NCI-H1105 (cell line): ENCODE measurements at regions not wholly inside any gene's neighbourhood (a gene's known extent, or its start where the extent isn't known, plus 50 kb on each side); places are given as distances from the start of the nearest gene placed in this dataset.

Source experiments
- DNase-seq: peaks from one replicate; lab custom pipeline; 2025; lab: John Stamatoyannopoulos, UW

DNA sequence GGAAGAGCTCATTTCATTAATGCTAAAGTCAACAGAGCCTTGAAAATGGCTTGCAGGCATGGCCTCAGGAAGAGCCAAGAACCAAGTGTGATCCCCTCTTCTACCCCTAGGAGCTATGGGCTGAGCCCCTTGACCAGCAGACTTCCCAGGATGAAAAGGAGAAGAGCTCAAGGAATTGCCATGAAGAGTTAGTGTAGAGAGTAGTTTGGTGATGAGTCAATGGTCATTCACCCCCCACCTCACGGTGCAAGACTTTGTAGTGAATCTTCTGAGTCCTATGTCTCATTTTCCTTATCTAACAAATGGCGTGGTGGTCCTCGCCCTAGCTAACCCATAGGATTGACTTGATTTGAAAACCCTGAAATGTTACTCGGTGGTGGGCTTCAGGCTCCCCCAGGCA, 422.4 kb upstream of the CADM1 start:
- no peak for DNase-seq

DNA sequence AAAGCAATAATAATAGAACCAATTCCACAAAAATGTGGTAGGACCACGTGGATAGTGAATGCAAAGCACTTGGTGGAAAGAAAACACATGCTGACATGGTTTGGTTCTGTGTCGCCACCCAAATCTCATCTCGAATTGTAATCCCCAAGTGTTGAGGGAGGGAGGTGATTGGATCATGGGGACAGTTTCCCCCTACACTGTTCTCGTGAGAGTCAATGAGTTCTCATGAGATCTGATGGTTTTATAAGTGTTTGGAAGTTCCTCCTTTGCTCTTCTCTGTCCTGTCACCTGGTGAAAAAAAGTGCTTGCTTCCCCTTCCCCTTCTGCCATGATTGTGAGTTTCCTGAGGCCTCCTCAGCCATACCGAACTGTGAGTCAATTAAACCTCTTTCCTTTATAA, 421.9 kb upstream of the CADM1 start:
- DNase-seq, result no peak

DNA sequence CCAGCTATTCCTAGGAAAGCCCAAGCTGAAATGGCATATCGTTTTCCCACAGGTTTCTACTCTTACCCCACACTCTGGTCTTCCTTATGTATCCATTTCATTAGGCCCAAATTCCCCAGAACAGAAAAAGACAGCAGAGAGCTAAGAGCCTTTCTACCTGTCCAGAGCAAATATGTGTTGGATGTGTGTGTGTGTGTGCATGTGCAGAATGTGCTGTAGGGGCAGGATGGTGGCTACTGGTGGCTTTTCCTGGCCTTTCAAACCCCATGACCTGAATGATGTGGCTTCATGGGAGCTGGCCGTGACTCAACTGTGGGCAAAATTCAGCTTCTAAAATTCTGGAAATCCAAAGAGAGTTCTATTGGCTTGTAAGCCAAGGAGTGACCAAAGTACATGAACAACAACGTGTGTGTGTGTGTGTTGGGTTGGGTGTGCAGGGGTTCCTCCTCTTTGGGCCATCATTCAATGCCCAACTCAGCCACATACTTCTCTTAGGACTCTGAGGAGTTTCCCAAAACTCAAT, 421.4 kb upstream of the CADM1 start:
- no peak for DNase-seq

DNA sequence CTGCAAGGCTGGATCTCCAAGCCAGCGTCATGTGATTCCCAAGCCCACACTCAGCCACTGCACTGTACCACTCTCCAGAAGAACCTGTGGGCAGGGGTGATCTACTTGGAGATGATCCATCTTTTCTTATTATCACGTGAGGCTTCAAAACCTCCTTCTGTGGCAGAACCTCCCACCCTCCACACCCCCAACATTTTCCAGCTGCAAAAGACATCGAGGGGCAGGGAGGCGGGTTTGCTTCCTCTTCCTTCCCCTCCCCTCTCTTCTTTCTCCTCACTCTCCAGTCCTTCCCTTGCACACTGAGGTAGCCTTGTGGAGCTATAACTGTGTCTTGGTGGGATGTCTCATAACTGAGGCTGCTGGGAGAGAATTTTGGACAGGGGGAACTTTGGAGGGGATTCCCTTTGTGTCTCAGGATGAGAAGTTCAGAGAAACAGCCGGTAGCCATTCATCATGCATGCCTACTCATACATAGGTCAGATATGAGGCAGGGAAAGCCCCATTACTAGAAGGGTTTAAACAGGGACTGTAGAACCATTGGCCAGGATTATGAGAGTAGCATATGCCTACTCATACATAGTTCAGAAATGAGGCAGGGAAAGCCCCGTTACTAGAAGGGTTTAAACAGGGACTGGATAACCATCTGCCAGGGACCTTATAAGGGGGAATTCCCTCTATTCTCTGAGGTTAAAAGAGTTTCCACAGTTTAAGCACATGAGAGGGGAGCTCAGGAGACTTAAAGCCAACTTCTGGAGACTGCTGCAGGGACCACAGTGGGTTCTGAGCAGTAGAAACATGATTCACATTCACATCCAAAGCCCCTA, 420.7 kb upstream of the CADM1 start:
- no peak for DNase-seq

DNA sequence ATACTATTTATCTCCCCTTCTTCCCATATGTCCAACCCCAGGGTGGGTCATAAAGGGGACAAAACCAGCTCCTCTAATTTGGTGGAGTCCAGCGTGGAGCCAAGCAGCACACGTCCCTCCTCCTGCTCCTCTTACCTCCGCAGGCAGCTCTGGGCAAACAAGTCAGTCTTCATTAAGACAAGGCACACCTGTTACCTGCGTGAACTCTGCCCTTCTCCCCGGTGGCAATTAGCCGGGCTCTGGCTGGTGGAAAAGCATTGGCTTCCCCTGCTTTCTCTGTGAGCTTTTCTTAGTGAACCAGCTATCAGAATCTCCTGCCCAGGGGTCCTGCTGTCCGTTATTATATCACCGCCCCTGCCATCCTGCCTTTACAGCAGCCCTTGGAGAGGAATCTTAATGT, 418.7 kb upstream of the CADM1 start:
- DNase-seq, result no peak

DNA sequence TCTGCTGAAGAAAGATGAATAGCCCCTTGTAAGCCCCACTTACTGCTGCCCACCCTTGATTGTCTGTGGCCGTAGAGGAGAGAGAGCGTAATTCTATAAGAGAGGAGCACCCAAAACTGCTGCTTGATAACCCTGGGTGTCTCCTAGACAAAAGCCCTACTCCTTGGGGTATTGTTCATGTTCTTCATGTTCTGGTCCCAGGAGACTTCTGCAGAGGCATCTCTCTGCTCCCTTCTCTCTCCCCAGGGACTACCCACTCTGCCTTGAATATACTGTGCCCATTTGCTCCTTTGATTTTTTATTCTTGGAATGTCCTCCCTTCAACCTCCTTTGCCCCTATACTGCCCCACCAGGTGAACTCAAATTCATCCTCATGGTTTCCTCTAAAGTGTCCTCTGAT, 417.8 kb upstream of the CADM1 start:
- no peak for DNase-seq

DNA sequence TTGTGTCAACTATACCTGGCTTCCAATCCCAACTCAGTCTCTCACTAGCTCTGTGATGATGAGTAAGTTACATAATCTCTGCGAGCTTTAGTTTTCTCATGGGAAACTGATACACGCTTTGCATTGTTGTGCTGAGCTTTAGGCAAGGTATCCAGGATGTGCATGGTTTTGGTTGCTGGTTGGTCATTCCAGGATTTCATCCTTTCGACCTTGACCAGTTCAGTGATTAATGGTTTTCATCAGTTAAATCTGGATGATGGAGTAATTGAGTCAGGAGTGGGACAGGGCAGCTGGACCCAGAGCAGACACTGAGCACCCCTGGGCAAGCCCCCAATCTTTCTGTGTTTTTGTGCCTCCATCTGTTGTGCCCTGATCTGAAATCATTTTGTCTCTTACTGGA, 417.3 kb upstream of the CADM1 start:
- DNase-seq, result no peak

DNA sequence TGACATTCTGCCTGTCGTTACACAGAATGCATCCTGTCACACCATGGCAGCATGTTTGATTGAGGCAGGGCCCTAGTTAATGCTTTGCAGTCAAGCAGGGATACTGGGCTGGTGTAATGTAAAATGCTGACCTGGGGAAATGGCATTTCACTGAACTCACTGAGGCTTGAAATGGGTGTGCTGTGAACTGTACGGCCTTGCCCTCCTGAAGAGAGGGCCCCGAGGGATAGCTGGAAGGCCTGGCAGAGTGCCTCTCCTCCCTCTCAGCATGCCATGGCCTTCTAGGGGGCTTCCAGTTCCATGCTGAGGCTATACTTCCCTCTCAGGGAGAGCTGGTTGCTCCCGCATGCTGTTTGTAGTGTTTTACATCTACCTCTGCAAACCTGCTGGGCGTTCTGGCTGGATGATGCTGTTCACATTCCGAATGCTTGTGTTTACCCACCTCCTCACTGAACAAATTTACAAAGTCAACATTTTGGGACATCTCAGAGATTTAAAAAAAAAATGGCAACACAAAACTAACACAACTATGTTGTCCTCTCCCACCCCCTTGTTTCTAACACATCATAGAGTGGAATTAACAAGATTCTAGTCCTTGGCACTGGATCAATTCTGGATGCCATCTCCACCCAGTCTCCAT, 416.7 kb upstream of the CADM1 start:
- no peak for DNase-seq

DNA sequence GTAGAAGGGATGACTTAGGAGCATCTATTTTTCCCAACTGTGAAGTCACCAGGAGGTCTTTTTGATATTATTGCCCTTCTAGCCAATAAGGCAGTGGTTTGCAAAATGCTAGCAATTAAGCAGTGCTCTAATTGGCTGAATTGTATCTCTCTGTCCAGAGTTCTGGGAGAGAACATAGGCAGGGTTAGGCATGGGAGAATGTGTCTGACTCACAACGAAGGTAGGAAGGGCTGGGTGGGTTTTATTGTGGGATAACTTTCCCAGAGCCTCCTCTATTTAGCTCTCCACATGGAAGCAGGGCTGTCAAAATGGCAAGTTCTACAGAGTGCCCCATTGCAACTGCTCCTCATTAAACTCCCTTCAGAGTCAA, 415.9 kb upstream of the CADM1 start:
- no peak for DNase-seq

DNA sequence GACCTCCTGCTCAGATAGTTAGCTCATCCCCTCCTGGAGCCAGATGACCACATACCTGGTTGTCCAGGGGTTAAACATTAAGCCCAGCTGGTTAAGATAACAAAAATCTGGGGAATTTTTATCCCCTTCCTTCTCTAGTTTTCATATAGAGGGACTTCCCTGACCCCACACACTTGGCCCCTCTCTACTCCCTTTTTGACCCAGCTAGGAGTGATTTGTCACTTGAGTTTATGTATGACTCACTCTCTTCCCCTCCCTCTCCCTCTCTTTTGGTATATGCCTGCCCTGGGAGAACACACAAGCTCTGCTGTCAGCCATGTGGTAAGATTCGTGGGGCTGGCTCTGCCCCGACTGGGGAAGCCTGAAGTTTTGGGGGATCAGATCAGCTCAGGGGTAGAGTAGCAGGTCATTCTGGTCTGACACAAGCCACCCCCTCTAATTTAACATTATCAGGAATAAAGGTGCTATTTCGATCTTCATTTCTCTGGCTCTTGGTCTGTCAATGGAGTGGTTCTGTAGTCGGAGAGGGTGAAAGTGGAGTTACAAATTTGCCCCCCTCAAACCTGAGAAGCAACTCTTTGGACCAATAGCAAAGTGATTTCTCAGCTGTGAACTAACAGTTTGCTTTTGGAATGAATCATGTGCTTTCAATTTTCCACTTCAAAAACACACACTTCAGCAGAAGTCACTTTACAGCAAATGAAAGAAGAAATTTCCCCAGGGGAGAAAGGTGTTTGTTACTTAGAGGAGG, 415.3 kb upstream of the CADM1 start:
- DNase-seq, result no peak

DNA sequence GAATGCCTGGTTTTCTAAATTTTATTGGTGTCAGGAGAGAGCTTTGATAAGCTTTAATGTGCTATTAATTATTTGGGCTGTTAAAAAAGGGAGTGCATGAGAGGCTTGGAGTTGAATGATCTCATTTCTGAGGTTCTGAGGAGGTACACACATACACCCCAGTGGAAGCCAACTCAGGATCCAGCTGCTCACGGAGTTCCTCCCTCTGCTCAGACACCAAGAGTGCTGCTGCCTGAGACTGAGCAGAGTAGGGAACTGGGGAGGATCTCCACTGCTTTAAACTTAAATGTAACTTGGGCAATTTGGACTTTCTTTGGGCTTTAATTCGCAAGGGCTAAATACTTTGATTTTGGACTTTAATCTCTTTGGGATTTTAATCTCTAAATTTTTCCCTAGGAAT, 414.4 kb upstream of the CADM1 start:
- DNase-seq, result no peak

DNA sequence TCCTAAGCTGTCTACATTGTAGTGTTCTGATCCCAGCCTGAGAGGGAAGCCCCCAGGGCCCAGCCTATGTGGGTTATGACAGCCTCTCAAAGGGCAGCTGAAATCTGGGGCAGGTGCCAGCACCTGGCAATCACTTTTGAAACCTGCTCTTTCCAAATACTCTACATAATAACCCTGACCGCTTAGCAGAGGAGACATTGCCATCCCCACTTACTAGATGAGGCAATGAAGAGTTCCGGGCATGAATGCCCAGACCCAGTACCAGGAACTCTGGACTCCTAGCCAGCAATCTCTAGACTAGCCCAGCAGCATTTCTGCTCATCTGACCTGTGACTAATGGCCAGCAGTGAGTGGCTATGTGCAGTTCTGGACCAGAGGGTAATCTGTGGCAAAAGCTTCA, 412.4 kb upstream of the CADM1 start:
- peak; percentile 81 for DNase-seq

DNA sequence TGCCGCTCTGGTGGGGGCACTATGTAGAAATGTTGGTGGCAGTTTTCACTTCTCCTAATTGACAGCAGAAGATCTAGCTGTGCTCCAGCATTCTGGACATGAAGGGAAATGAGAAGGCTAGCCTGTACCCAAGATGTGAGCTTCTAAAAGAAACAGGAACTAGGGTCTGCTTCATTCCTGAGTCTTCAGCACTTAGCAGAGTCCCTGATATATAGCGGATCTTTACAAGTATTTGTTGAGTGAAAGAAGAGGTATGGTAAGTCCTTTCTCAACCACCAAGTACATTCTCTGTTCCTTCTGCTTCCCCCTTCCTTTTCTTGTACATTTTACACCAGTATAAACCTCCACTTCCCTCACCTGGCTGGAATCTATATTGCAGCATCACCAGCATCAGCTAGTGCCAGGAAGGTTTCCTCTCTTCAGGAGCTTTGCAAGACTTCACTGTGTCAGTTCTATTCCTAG, 408.3 kb upstream of the CADM1 start:
- DNase-seq, result peak; percentile 29

DNA sequence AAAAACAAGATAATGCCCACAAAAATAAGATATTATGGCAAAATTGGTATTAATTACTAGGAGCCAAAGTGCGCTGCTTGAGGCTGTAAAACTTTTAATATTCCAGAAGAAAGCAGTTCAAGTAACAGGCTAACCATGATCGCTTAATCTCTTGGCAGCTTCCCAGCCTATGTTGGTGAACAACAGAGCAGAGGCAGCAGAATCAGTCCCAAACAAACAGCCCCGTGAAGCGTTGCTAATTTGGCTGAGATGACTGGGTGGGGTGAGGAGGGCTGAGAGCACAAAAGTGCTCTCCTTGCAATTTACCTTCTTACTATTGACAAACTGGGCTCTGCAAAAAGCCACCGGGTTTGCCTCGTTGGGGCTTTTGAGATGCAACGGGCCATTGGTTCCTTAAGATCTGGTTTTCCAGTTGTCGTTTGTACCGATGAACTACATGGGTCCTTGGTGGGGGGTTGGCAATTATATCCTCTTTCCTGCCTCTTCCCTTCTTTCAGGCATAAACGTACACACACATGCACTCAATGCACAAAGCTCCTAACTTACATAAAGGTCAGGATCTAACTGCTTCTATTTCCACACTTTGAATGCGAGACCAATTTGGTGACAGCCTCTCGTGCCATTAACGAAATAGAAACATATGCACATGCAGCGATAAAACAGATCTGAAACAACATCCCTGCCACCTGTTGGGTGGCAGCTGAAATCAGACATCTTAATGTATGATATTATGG, 407.6 kb upstream of the CADM1 start:
- peak; percentile 95 for DNase-seq

DNA sequence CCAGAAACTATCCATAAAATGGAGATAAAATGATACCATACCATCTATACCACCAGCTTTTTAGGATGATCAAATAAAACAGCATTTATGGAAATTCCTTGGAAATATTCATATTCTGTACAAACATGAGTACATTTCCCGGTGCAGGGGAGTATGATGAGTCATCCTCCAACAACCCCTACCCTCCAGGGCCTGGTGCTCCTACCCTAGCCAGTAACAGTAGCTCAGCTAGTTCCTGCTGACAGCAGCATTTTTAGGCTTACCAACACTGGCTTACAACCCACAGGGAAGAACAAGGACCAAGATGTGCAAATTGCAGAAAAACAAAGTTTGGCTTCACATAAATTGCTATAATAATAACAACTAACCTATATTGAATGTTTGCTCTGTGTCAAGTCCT, 406.2 kb upstream of the CADM1 start:
- no peak for DNase-seq

DNA sequence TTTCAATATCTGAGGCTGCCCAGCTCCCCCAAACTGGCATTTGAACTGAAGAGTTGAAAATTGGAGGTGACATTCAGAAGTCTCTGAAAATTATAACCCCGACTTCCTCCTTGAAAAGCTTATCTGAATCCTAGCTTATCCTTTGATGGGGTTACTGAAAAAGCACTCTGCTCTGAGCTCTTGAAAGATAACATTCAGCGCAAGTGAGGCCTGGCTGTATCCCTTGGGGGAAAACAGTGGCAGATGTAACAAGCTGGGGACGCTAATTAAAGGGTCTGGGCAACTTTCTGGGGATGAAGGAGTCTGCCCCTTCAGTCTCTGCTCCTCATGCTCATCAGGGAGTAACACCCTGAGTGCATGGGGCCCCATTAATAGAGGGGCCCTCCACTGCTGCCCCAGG, 402.0 kb upstream of the CADM1 start:
- no peak for DNase-seq

DNA sequence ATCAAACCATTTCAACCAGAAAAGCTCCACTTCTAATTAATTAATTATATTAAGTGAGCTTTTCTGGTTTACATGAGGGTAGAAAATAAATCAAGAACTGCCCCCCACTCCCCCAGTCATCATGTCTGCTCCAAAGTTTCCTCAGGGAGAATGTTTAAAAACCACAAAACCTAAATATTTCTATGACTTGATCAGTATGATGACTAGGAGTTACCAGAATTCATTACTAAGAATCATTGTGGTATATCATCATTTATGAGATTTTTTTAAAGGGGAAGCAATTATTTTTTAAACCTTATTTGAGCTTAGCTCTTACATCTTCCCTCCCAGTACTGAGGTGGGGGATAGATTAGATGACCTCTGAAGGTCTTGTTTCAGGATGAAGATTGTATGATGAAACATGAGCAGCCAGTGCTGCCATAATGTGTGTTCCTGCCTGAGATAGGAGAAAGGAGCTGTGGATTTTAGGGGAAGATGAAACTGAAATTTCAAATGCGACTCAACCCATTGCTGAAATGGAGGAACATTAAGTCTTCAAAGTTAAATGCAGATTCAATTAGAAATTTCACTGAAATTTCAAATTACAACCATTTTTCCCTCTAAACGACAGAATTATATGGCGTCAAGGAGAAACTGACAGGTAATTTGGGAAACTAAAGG, 401.3 kb upstream of the CADM1 start:
- DNase-seq, result no peak

DNA sequence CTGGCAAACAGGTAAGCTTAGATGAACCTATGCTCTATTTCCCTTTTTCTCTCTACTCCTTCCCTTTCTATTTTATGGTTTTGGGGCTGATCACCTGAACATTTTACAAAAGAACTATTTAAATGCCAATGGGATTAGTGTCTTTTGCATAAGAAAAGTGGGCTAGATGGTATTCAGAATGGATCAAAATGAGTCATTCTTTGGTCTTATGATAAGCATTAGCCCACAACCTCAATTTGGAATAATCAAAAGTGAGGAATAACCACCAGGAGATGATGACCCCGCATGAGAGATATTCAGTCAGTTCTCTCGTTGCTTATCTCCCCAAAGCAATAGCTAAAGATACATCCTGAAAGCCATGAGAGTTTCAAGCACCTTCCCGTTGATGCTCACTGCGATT, 399.0 kb upstream of the CADM1 start:
- no peak for DNase-seq

DNA sequence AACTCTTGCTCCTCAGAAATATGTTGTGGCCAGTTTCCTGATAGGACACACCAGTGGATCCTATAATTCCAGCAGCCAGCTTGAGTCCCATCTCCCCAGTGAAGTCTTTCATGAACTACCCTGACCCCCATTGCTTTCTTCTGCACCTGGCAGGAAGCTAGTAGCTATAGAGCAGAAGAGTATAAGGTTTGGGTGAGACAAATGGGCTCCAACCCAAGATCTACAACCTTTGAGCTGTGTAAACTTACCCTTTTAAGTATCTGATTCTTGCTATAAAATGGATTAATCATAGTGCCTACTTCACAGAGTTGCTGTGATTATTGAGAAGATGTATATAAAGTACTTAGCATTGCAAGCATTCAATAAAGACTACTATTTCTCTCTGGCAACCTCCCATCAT, 396.9 kb upstream of the CADM1 start:
- no peak for DNase-seq

DNA sequence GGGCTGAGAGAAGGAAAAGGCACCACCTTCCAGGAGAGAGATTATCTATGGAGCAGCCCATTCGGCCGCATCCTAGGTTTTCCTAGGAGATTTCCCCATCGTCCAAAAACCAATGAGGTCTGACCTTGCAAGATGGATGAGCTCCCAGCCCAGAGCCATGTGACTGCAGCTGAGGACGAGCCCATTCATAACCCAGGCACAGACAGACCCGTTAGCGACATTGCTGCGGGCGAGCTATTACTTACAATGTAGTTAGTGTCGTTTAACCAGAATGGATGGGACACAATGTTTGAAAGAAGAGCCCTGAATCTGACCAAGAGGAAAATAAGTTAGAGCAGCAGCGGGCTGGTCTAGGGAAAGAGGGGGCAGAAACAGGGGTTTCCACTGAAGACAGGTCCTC, 395.9 kb upstream of the CADM1 start:
- DNase-seq, result no peak

DNA sequence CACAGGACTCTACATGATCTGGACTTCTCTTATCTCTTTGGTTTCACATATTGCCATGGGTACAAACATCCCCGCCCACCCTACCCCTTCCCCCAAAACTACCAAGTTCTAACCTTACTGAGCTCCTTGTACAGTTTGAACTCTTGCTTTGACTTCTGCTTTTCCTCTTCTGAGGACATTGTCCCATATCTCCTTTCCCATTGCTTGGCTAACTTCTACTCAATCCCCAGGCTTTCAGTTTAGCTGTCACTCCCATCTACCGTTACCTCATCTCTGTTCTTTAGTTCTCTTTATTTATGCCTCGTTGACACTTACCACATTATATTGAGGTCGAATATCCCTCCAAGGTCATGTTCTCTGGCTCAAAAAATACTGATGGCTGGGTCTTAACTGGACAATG, 393.5 kb upstream of the CADM1 start:
- DNase-seq, result no peak

DNA sequence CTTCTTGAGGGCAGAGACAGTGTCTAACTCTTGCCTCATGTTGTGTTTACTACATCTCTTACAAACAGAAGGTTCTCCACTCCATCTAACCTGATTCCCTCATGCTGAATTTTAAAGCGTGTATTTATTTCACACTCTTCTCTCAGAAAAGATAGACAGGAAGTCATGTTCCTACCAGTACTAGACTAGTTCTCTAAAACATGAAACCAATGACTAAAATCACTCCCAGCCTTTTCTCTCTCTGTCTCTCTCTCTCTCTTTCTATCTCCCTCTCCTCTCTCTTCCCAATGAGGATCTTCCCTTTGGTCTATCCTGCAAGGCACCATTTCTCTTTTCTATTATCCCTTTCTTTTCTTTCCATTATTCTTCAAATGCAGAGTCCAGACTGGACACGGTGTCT, 391.9 kb upstream of the CADM1 start:
- DNase-seq, result no peak
